ENCODE measurements at regions not wholly inside any gene's neighbourhood (a gene's known extent, or its start where the extent isn't known, plus 50 kb on each side); places are given as distances from the start of the nearest gene placed in this dataset.

- TF ChIP-seq, protein P1, sequence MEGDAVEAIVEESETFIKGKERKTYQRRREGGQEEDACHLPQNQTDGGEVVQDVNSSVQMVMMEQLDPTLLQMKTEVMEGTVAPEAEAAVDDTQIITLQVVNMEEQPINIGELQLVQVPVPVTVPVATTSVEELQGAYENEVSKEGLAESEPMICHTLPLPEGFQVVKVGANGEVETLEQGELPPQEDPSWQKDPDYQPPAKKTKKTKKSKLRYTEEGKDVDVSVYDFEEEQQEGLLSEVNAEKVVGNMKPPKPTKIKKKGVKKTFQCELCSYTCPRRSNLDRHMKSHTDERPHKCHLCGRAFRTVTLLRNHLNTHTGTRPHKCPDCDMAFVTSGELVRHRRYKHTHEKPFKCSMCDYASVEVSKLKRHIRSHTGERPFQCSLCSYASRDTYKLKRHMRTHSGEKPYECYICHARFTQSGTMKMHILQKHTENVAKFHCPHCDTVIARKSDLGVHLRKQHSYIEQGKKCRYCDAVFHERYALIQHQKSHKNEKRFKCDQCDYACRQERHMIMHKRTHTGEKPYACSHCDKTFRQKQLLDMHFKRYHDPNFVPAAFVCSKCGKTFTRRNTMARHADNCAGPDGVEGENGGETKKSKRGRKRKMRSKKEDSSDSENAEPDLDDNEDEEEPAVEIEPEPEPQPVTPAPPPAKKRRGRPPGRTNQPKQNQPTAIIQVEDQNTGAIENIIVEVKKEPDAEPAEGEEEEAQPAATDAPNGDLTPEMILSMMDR (IDR thresholded peaks at IDR 0.05): no peak
- TF ChIP-seq POLR2A (IDR thresholded peaks at IDR 0.05) (no peak), EP300 (IDR thresholded peaks at IDR 0.05; ENCODE audit: low read depth) (no peak)
Measured at GRCh38 chr17:22441776-22442175, 749.5 kb downstream of the KCNJ18 start.
